GM12892 (cell line): ENCODE measurements at regions not wholly inside any gene's neighbourhood (a gene's known extent, or its start where the extent isn't known, plus 50 kb on each side); places are given as distances from the start of the nearest gene placed in this dataset.

Source experiments
- DNase-seq: peaks from one replicate; pipeline ENCODE4 v3.0.0; 2011; ENCODE audit not compliant: insufficient read length
- FAIRE-seq: peaks from 2 replicates; lab custom pipeline; 2011; peaks lifted over from hg19 to GRCh38; lab: Jason Lieb, UNC
- POLR2A ChIP-seq: IDR thresholded peaks from 2 replicates; pipeline ENCODE4 v1.6.1; 2011; ENCODE audit warnings: low read depth, low read length, control low read depth
- POLR2AphosphoS5 ChIP-seq: IDR thresholded peaks from 2 replicates; pipeline ENCODE4 v1.6.1; 2011; ENCODE audit warnings: low read depth, low read length, control low read depth
- TAF1 ChIP-seq: IDR thresholded peaks from 2 replicates; pipeline ENCODE4 v1.6.1; 2011; ENCODE audit warnings: low read depth, mild to moderate bottlenecking, control low read depth, low read length, borderline replicate concordance

- FAIRE-seq (no peak), DNase-seq (no peak)
- TF ChIP-seq POLR2AphosphoS5 (no peak), POLR2A (no peak), TAF1 (no peak)
Measured at GRCh38 chr14:100401031-100401692, 78.0 kb downstream of the SLC25A47 start.

DNA sequence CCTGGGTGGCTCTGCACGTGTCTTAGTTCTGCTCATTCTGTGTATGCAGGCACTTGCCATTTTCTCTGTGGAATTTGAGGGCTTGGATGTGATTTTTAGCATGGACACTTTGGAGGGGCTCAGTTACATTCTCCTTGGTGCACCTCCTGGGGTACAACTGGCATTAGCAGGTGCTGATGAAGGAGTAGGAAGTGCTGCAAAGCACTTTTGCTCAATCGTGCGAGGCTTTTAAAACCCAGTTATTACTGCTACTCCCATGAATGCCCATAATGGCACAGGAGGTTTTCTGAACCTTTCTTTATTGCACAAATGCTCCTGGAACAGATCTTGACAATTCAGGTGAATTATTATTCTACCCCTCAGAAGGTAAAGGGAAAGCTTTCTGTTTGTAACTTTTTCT, 78.7 kb downstream of the SLC25A47 start:
- DNase-seq (no peak), FAIRE-seq (no peak)
- no peak for TF ChIP-seq TAF1
- TF ChIP-seq POLR2A: no peak
- TF ChIP-seq POLR2AphosphoS5: no peak

GRCh38 chr14:100402631-100403030, 79.5 kb downstream of the SLC25A47 start:
- TF ChIP-seq TAF1: no peak
- DNase-seq (no peak), FAIRE-seq (no peak)

DNA sequence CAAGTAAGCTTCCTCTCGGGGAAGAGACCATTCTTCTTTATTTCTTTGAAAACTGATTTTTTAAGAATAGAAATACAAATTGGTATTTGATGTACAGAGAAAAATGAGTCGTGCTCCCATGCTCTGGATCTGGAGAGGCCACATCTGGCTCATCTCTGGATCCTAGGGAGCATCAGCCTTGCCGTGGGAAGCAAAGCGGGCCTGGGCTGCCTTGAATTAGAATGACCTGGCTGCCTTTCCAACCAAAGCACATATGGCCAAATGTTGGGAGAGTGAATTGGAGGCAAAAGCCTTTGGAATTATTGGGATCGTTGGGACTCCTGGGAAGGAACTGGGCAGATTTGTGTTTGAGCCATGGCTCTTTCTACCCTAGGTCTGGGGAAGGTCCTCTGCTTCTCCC, 80.0 kb downstream of the SLC25A47 start:
- DNase-seq (no peak), FAIRE-seq (no peak)
- TF ChIP-seq TAF1: no peak
- no peak for TF ChIP-seq POLR2A
- no peak for TF ChIP-seq POLR2AphosphoS5

GRCh38 chr14:100403802-100404365, 80.7 kb downstream of the SLC25A47 start:
- FAIRE-seq (no peak), DNase-seq (no peak)
- no peak for TF ChIP-seq POLR2AphosphoS5
- no peak for TF ChIP-seq POLR2A
- no peak for TF ChIP-seq TAF1

- TF ChIP-seq POLR2A: no peak
- no peak for TF ChIP-seq TAF1
- TF ChIP-seq POLR2AphosphoS5: no peak
- no peak for DNase-seq
- no peak for FAIRE-seq
Measured at GRCh38 chr14:100404419-100404818, 81.3 kb downstream of the SLC25A47 start.

DNA sequence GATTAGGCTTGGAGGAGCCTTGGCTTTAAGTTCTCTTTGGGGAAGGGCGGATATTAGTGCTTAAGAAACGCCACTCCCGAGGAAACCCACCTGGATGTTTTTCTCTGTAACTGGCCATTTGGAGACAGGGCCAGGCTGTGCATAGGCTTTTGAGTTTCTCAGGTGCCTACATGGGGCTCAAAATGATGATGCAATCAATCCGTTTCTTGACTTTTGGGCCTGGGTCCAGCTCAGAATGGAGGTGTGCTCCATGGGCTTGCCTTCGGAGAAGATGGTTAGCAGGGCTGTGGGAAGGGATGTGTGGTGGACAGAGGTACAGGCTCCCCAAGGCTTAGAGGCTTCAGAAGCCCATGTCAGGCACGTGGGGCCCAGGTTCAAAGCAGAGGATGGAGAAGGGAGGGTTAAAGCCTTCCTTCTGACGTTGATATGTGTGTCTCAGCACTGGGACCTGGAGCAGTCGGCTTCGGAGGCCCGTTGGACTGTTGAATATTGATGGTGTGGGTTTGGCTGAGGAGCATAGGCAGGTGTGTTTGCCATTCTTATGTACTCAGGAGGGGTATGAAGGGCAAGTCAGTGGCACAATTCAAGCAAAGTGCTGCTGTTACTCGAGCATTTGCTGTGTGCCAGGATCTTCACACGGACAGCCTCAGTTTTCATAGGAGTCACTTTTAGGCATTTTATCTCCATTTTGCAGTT, 82.8 kb downstream of the SLC25A47 start:
- TF ChIP-seq TAF1 (no peak), POLR2AphosphoS5 (no peak), POLR2A (no peak)
- FAIRE-seq (no peak), DNase-seq (no peak)

- TF ChIP-seq POLR2A (no peak), TAF1 (no peak), POLR2AphosphoS5 (no peak)
- DNase-seq (no peak), FAIRE-seq (no peak)
Measured at GRCh38 chr14:100406505-100407131, 83.5 kb downstream of the SLC25A47 start.

DNA sequence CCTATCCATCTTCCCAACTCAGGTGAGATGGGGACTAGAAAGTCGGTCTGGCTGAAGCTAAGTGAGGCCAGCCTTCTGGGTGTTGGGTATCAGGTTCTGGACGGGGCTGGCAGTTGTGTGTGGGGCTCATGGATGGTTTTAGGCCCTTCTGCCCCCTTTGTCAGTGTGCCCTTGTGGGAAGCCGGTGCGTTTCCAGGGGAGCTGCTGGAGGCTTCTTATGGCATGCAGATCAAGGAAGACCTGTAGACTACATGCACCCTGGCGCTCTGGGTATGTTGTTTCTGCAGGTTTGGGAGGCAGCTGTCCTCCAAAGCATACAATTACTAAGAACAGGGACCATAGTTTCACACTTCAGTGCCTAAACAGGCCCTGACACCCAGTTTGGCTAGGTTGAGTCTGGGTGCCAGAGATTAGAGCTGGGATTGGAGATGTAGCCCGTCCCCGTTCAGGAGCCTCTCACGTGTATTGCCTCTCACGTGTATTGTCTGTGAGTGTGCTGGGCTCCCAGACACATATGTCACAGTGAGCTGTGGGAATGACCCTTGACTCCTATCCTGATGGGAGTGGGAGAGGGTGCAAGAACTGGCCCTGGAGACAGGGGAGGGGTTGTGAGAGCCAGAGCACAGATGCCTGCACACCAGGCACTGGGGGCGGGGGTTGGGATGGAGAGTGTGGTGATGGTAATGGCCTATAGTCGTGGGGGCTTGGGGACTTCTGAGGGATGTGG, 84.4 kb downstream of the SLC25A47 start:
- FAIRE-seq: no peak

GRCh38 chr14:100408350-100409002, 85.3 kb downstream of the SLC25A47 start:
- FAIRE-seq (no peak), DNase-seq (no peak)
- no peak for TF ChIP-seq TAF1
- no peak for TF ChIP-seq POLR2AphosphoS5
- TF ChIP-seq POLR2A: no peak

More for the DNA sequence above, 84.4 kb downstream of the SLC25A47 start:
- no peak for TF ChIP-seq POLR2A
- no peak for TF ChIP-seq POLR2AphosphoS5
- no peak for TF ChIP-seq TAF1
- DNase-seq: no peak

GRCh38 chr14:100409003-100409360, 85.8 kb downstream of the SLC25A47 start:
- no peak for DNase-seq
- no peak for TF ChIP-seq POLR2A
- TF ChIP-seq TAF1: no peak
- no peak for TF ChIP-seq POLR2AphosphoS5
- FAIRE-seq: no peak
